BJ (cell line): ENCODE measurements at regions not wholly inside any gene's neighbourhood (a gene's known extent, or its start where the extent isn't known, plus 50 kb on each side); places are given as distances from the start of the nearest gene placed in this dataset.
"Not testable (repeated sequence)": the region's sequence is repeated elsewhere in the genome, so short reads cannot be mapped to it uniquely, and the experiment has no call there.

Source experiments
- CTCF ChIA-PET: fragments of 350-600 bp; formaldehyde crosslinking; extraction: SDS; loops from one replicate; lab custom pipeline; 2021; ENCODE audit warnings: antibody characterized with exemption, inconsistent platforms; lab: Yijun Ruan, JAX
- POLR2A ChIA-PET: fragments of 300-600 bp; sonication (Branson Sonifier 250); formaldehyde crosslinking; extraction: SDS; loops from one replicate; lab custom pipeline; 2021; ENCODE audit warnings: antibody characterized with exemption; lab: Charles Lee
- DNase-seq: peaks from one replicate; pipeline ENCODE4 v3.0.0-alpha.2; 2011; ENCODE audit warnings: low read depth
- H3K27me3 ChIP-seq: 2 replicates; pipeline ENCODE4 v1.6.0; 2011; ENCODE audit warnings: low read length; ENCODE audit not compliant: control insufficient read depth, insufficient read depth
- H3K36me3 ChIP-seq: 2 replicates; pipeline ENCODE4 v1.5.1; 2011; ENCODE audit warnings: low read length; ENCODE audit not compliant: control insufficient read depth, insufficient read depth
- H3K4me3 ChIP-seq: 2 replicates; pipeline ENCODE4 v1.5.1; 2011; ENCODE audit warnings: low read depth, mild to moderate bottlenecking, control low read depth, low read length
- TF ChIP-seq, protein P1 (sequence below): IDR thresholded peaks from 2 replicates; pipeline ENCODE4 v1.5.1; 2011; ENCODE audit warnings: low read depth, mild to moderate bottlenecking, control low read depth, inconsistent platforms, low read length, moderate library complexity; ENCODE audit not compliant: insufficient read depth

DNA sequence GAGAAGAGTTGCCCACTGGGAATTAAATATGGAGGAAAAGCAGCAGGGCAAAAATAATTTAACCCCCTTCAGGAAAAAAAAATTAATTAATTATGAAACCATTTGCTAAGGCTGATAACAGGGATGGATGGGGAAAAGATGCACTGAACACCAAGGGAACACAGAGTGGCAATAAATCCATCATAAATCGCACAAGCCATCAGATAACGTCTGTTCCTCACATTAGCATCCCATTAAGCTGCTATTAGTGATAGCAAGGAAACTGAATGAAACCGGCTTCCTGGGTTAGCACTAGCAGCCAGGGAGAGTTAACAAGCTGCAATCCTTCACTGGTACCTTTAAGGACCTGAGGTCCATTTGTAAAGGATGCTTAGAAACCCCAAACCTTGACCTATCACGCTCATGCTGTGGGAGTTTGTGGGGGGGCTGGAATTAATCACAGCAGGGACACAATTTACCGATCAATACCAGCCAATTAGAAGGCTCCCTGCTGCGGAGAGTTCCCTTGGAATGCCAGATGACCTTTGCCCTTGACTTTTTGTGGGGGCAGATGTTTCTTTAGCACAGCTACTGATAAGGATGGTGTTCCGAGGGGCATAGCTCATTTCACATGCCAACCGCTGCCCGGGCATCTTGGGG lies 175.5 kb upstream of the KLF7 start:
- no peaks in the 10 kb centered on the region for H3K27me3 ChIP-seq
- H3K36me3 ChIP-seq: no peaks in the 10 kb centered on the region
- H3K4me3 ChIP-seq: no peak overlapping the region
- ChIA-PET POLR2A (no interaction called here), CTCF (interaction anchor here (1.4 kb wide), 1 partner anchor 12 kb away, joined by 4 read pairs; no protein-coding TSS in a partner anchor)
- TF ChIP-seq, protein P1, sequence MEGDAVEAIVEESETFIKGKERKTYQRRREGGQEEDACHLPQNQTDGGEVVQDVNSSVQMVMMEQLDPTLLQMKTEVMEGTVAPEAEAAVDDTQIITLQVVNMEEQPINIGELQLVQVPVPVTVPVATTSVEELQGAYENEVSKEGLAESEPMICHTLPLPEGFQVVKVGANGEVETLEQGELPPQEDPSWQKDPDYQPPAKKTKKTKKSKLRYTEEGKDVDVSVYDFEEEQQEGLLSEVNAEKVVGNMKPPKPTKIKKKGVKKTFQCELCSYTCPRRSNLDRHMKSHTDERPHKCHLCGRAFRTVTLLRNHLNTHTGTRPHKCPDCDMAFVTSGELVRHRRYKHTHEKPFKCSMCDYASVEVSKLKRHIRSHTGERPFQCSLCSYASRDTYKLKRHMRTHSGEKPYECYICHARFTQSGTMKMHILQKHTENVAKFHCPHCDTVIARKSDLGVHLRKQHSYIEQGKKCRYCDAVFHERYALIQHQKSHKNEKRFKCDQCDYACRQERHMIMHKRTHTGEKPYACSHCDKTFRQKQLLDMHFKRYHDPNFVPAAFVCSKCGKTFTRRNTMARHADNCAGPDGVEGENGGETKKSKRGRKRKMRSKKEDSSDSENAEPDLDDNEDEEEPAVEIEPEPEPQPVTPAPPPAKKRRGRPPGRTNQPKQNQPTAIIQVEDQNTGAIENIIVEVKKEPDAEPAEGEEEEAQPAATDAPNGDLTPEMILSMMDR: no peak
- no peak for DNase-seq

DNA sequence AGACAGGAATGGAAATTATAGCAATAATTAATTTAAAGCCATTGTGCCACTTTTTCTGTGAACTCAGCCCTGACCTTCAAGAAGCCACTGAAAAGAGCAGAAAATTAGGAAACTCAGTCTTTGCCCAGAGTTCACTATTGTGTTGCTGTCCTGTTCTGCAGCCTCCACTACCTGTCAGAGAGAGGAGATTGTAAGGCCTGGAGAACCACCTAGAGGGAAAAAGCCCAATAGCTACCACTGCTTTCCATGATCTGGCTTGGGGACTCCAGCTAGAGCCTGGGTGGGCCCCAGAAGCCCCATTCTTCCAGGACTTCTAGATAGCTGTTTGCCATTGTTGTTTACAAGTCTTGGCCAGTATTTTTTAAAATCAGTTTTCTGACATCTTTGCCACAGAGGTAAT lies 176.1 kb upstream of the KLF7 start:
- no peak for DNase-seq
- no peaks in the 10 kb centered on the region for H3K36me3 ChIP-seq
- no peak overlapping the region for H3K4me3 ChIP-seq
- ChIA-PET CTCF (no interaction called here), POLR2A (interaction anchor here (0.6 kb wide), 1 partner anchor 177 kb away, joined by 4 read pairs; no protein-coding TSS in a partner anchor)
- TF ChIP-seq, protein P1: no peak
- no peaks in the 10 kb centered on the region for H3K27me3 ChIP-seq

DNA sequence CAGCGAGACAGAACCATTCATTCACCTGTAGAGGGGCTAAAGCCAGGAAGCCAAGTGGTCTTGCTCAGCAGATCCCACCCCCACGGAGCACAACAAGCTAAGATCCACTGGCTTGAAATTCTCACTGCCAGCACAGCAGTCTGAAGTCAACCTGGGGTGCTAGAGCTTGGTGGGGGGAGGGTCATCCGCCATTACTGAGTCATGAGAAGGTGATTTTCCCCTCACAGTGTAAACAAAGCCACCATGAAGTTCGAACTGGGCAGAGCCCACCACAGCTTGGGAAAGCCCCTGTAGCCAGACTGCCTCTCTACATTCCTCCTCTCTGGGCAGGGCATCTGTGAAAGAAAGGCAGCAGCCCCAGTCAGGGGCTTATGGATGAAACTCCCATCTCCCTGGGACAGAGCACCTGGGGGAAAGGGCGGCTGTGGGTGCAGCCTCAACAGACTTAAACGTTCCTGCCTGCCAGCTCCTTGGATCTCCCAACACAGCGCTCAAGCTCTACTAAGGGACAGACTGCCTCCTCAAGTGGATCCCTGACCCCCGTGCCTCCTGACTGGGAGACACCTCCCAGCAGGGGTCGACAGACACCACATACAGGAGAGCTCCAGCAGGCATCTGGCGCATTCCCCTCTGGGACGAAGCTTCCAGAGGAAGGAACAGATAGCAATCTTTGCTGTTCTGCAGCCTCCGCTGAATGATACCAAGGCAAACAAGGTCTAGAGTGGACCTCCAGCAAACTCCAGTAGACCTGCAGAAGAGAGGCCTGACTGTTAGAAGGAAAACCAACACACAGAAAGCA lies 179.0 kb upstream of the KLF7 start:
- POLR2A ChIA-PET: not testable (repeated sequence)

DNA sequence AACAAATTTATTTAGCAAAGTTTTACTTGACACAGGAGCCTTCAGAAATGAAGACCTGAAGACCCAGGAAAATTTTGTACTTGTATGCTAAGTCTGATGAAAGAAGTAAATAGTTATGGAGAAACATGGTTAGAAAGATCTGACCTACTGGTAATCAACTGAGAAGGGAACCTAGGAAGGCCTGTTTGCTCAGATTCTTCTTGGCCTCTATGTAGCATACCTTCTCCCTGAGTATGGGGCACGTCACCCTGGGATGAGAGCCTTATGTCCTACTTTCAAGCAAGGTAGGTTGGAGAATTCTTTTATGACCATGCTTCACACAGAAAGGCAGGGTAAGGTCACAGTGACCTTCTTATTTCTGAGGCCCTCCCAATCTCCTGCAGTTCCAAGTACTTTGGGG lies 178.6 kb upstream of the CREB1 start:
- DNase-seq: no peak
- no peaks in the 10 kb centered on the region for H3K27me3 ChIP-seq
- H3K36me3 ChIP-seq: no peaks in the 10 kb centered on the region
- ChIA-PET POLR2A (no interaction called here), CTCF (no interaction called here)
- TF ChIP-seq, protein P1: no peak
- no peak overlapping the region for H3K4me3 ChIP-seq

More for the DNA sequence above, 179.0 kb upstream of the KLF7 start:
- not testable (repeated sequence) for H3K27me3 ChIP-seq, H3K36me3 ChIP-seq, DNase-seq, H3K4me3 ChIP-seq
- CTCF ChIA-PET: interaction anchor here (2.4 kb wide), 1 partner anchor 128 kb away, joined by 6 read pairs; no protein-coding TSS in a partner anchor

DNA sequence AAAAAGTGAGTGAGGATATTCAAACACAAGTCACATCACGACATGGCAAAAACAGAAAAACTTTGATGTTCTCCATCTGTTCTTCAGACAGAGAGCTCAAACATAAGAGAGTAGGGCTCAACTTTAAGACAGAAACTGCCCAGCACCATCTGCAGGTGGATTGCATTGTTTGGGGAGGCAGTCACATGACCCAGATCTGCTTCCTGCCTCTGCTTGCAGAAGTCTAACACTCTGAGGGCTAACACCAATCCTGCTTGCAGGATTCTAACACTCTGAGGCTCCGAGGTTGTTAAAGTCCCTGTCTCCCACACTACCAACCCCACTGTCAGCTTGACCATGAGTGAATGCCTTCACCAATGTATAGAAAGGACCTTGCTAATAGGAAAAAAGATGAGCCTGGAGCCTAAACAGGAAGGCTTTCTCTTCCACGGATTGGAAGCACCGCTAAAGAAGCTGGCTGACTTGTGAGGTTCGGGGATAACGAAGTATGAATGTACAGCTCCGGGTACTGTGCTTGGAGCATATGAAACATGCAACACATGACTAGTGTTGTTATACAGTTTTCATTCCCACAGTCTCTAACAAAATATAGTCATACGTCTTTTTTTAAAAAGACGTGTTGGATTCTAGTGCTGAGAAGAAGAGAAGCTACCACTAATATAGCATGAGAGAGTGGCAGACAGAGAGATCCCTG lies 176.6 kb upstream of the CREB1 start:
- POLR2A ChIA-PET: no interaction called here
- H3K4me3 ChIP-seq: no peak overlapping the region
- TF ChIP-seq, protein P1: no peak
- CTCF ChIA-PET: interaction anchor here (1.2 to 1.9 kb wide), 2 partner anchors 11 to 13 kb away, joined by 4 read pairs; no protein-coding TSS in a partner anchor
- no peak for DNase-seq
- H3K27me3 ChIP-seq: no peaks in the 10 kb centered on the region
- no peaks in the 10 kb centered on the region for H3K36me3 ChIP-seq
